Parathyroid adenoma (tissue), 2 donors: ENCODE measurements at regions not wholly inside any gene's neighbourhood (a gene's known extent, or its start where the extent isn't known, plus 50 kb on each side); places are given as distances from the start of the nearest gene placed in this dataset.

Experiments used
- H2AFZ ChIP-seq: fragments of 300-600 bp; sonication (generic); one replicate; pipeline ENCODE4 v1.7.0; 2017; ENCODE audit warnings: antibody characterized with exemption, mild to moderate bottlenecking
- H3K27ac ChIP-seq: fragments of 300-600 bp; sonication (generic); one replicate; pipeline ENCODE4 v1.7.0; 2017
- H3K27me3 ChIP-seq: fragments of 300-600 bp; sonication (generic); one replicate; pipeline ENCODE4 v1.7.0; 2017; ENCODE audit warnings: low read length; ENCODE audit not compliant: control insufficient read depth, insufficient read depth
- H3K36me3 ChIP-seq: fragments of 300-600 bp; sonication (generic); one replicate; pipeline ENCODE4 v1.7.0; 2017; ENCODE audit warnings: low read length; ENCODE audit not compliant: control insufficient read depth, insufficient read depth
- H3K4me1 ChIP-seq: fragments of 300-600 bp; sonication (generic); one replicate; pipeline ENCODE4 v1.7.0; 2017; ENCODE audit warnings: control low read depth
- H3K4me2 ChIP-seq: fragments of 300-600 bp; sonication (generic); one replicate; pipeline ENCODE4 v1.7.0; 2017; ENCODE audit warnings: low read length
- H3K4me3 ChIP-seq: fragments of 300-600 bp; sonication (generic); one replicate; pipeline ENCODE4 v1.7.0; 2017; ENCODE audit warnings: low read depth, low read length
- H3K79me2 ChIP-seq: fragments of 300-600 bp; sonication (generic); one replicate; pipeline ENCODE4 v1.7.0; 2017; ENCODE audit warnings: control low read depth
- H3K9ac ChIP-seq: fragments of 300-600 bp; sonication (generic); one replicate; pipeline ENCODE4 v1.7.0; 2017; ENCODE audit warnings: mild to moderate bottlenecking
- H3K9me3 ChIP-seq: fragments of 300-600 bp; sonication (generic); one replicate; pipeline ENCODE4 v1.7.0; 2017; ENCODE audit warnings: low read length; ENCODE audit not compliant: control insufficient read depth
- CTCF ChIP-seq: fragments of 300-600 bp; sonication (generic); IDR thresholded peaks from one replicate; pipeline ENCODE4 v1.7.0; 2017; ENCODE audit warnings: antibody characterized with exemption, mild to moderate bottlenecking
- donor health status: primary hyperparathyroidism.

- TF ChIP-seq CTCF = no peak
Observed at GRCh38 chr18:32607816-32608215, 137.1 kb upstream of the GAREM1 start.

GRCh38 chr18:32598144-32598543 is 127.5 kb upstream of the GAREM1 start:
- no peak for TF ChIP-seq CTCF
- H3K27ac ChIP-seq = no peak overlapping the region
- H3K9ac ChIP-seq = no peak overlapping the region
- H3K4me1 ChIP-seq = no peaks in the 10 kb centered on the region
- no peaks in the 10 kb centered on the region for H3K36me3 ChIP-seq
- H3K4me3 ChIP-seq = no peak overlapping the region
- no peaks in the 10 kb centered on the region for H3K27me3 ChIP-seq
- no peaks in the 10 kb centered on the region for H3K79me2 ChIP-seq
- H3K4me2 ChIP-seq = no peak overlapping the region
- no peaks in the 10 kb centered on the region for H3K9me3 ChIP-seq
- H2AFZ ChIP-seq = no peak overlapping the region

More at GRCh38 chr18:32607816-32608215, 137.1 kb upstream of the GAREM1 start:
- Histone ChIP-seq H3K4me3 (no peak overlapping the region), H3K36me3 (no peaks in the 10 kb centered on the region), H3K9me3 (no peaks in the 10 kb centered on the region), H3K9ac (no peak overlapping the region), H2AFZ (no peak overlapping the region), H3K4me1 (no peaks in the 10 kb centered on the region), H3K27me3 (no peaks in the 10 kb centered on the region), H3K4me2 (no peak overlapping the region), H3K27ac (no peak overlapping the region), H3K79me2 (no peaks in the 10 kb centered on the region)

GRCh38 chr18:32596501-32596900 is 125.8 kb upstream of the GAREM1 start:
- H3K4me3 ChIP-seq = no peak overlapping the region
- no peaks in the 10 kb centered on the region for H3K4me1 ChIP-seq
- no peak overlapping the region for H3K9ac ChIP-seq
- H3K36me3 ChIP-seq = no peaks in the 10 kb centered on the region
- H3K4me2 ChIP-seq = no peak overlapping the region
- no peak overlapping the region for H2AFZ ChIP-seq
- TF ChIP-seq CTCF = no peak
- no peaks in the 10 kb centered on the region for H3K9me3 ChIP-seq
- no peak overlapping the region for H3K27ac ChIP-seq
- no peaks in the 10 kb centered on the region for H3K27me3 ChIP-seq
- H3K79me2 ChIP-seq = no peaks in the 10 kb centered on the region

- no peak for TF ChIP-seq CTCF
- no peak overlapping the region for H2AFZ ChIP-seq
- H3K27me3 ChIP-seq = no peaks in the 10 kb centered on the region
- no peak overlapping the region for H3K4me3 ChIP-seq
- no peaks in the 10 kb centered on the region for H3K79me2 ChIP-seq
- no peak overlapping the region for H3K4me2 ChIP-seq
- H3K36me3 ChIP-seq = no peaks in the 10 kb centered on the region
- no peak overlapping the region for H3K27ac ChIP-seq
- H3K9ac ChIP-seq = no peak overlapping the region
- H3K9me3 ChIP-seq = no peaks in the 10 kb centered on the region
- no peaks in the 10 kb centered on the region for H3K4me1 ChIP-seq
Observed at GRCh38 chr18:32595832-32596231, 125.2 kb upstream of the GAREM1 start.

- no peak for TF ChIP-seq CTCF
- no peaks in the 10 kb centered on the region for H3K4me1 ChIP-seq
- H3K9ac ChIP-seq = no peak overlapping the region
- no peaks in the 10 kb centered on the region for H3K36me3 ChIP-seq
- H3K27ac ChIP-seq = no peak overlapping the region
- no peak overlapping the region for H3K4me2 ChIP-seq
- no peaks in the 10 kb centered on the region for H3K79me2 ChIP-seq
- H3K9me3 ChIP-seq = no peaks in the 10 kb centered on the region
- no peaks in the 10 kb centered on the region for H3K27me3 ChIP-seq
- no peak overlapping the region for H3K4me3 ChIP-seq
- H2AFZ ChIP-seq = no peak overlapping the region
Observed at GRCh38 chr18:32588191-32588590, 117.5 kb upstream of the GAREM1 start.
